ENCODE measurements at regions not wholly inside any gene's neighbourhood (a gene's known extent, or its start where the extent isn't known, plus 50 kb on each side); places are given as distances from the start of the nearest gene placed in this dataset.

DNA sequence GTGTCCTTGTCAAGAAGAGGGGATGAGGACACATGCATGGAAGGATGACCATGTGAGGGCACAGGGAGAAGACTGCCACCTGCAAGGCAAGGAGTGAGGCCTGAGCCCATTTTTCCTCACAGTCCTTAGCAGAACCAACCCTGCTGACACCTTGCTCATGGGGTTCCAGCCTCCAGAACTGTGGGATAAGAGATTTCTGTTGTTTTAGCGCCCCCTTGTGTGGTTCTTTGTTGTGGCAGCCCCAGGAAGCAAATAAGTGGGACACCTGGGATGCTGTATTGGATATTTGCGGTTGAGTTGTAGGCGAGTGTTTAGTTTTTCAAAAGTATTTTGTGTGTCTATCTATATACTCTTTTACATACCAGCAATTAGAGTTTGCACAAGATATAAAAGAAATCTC lies 206.4 kb downstream of the NXNL2 start:
- H3K4me1 ChIP-seq (ENCODE audit: control insufficient read depth in 1 of 2, insufficient read depth in 2 of 2, low read length in 2 of 2), result no peaks in the 10 kb centered on the region
- no peaks in the 10 kb centered on the region for H3K9me3 ChIP-seq (ENCODE audit: control insufficient read depth in 1 of 2, low read length in 2 of 2)
- no peaks in the 10 kb centered on the region for H3K36me3 ChIP-seq (ENCODE audit: control insufficient read depth in 1 of 2, insufficient read depth in 2 of 2, low read length in 2 of 2)
- H3K9ac ChIP-seq (ENCODE audit: low read depth in 1 of 2, low read length in 2 of 2), result no peak overlapping the region
- H3K4me3 ChIP-seq (ENCODE audit: low read depth in 1 of 2, low read length in 2 of 2), result no peak overlapping the region
- H3K27me3 ChIP-seq (ENCODE audit: control insufficient read depth in 1 of 2, insufficient read depth in 2 of 2, low read length in 2 of 2), result peaks cover 0 to 5% of the 10 kb centered on the region in 2 donors
- no peak overlapping the region for H3K27ac ChIP-seq (ENCODE audit: low read depth, low read length)

DNA sequence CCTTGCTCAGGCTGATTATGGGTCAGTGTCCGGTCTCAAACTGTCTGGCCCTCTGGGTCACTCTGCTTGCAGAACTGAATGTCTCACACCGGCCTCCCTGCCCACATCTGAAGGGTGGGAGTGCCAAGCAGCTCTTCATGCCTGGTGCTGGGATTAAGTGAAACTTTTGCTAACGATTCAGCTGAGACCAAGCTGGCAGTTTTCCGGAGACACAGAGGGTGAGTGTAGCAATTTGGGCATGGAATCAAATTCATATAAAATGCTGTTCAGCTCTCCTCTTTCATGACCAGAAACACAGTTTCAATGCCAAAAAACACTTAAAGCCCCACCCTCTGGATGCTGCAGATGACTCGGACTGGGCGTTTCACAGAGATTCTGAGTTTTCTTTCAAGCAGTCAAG lies 207.5 kb downstream of the NXNL2 start:
- Histone ChIP-seq H3K4me1 (ENCODE audit: control insufficient read depth in 1 of 2, insufficient read depth in 2 of 2, low read length in 2 of 2) (peaks cover 0 to 8% of the 10 kb centered on the region in 2 donors), H3K9ac (ENCODE audit: low read depth in 1 of 2, low read length in 2 of 2) (no peak overlapping the region)

DNA sequence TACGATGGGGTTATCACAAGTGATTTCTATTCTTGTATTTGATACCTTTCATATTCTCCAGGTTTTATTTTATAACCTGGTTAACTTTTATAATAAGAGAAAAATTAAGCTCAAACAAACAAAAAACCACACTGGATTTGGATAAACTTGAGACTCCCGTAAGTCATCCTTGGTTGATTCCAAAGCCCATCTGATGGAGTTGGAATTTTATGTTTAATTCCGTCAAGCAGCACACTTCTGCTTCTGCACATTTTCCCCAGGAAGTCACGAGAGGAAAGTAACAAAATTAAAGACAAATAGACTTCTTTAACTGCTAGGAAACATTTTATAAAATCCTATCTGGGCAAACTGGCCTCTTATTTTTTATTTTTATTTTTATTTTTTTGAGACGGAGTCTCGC lies 207.9 kb downstream of the NXNL2 start:
- Histone ChIP-seq H3K27me3 (ENCODE audit: control insufficient read depth in 1 of 2, insufficient read depth in 2 of 2, low read length in 2 of 2) (peaks cover 0 to 5% of the 10 kb centered on the region in 2 donors), H3K9me3 (ENCODE audit: control insufficient read depth in 1 of 2, low read length in 2 of 2) (no peaks in the 10 kb centered on the region), H3K4me3 (ENCODE audit: low read depth in 1 of 2, low read length in 2 of 2) (no peak overlapping the region), H3K27ac (ENCODE audit: low read depth, low read length) (no peak overlapping the region), H3K4me1 (ENCODE audit: control insufficient read depth in 1 of 2, insufficient read depth in 2 of 2, low read length in 2 of 2) (peaks cover 0 to 8% of the 10 kb centered on the region in 2 donors), H3K36me3 (ENCODE audit: control insufficient read depth in 1 of 2, insufficient read depth in 2 of 2, low read length in 2 of 2) (no peaks in the 10 kb centered on the region), H3K9ac (ENCODE audit: low read depth in 1 of 2, low read length in 2 of 2) (no peak overlapping the region)

More for the DNA sequence above, 207.5 kb downstream of the NXNL2 start:
- H3K27me3 ChIP-seq (ENCODE audit: control insufficient read depth in 1 of 2, insufficient read depth in 2 of 2, low read length in 2 of 2), result peaks cover 0 to 5% of the 10 kb centered on the region in 2 donors
- H3K9me3 ChIP-seq (ENCODE audit: control insufficient read depth in 1 of 2, low read length in 2 of 2), result no peaks in the 10 kb centered on the region
- H3K36me3 ChIP-seq (ENCODE audit: control insufficient read depth in 1 of 2, insufficient read depth in 2 of 2, low read length in 2 of 2), result no peaks in the 10 kb centered on the region
- no peak overlapping the region for H3K4me3 ChIP-seq (ENCODE audit: low read depth in 1 of 2, low read length in 2 of 2)
- no peak overlapping the region for H3K27ac ChIP-seq (ENCODE audit: low read depth, low read length)

DNA sequence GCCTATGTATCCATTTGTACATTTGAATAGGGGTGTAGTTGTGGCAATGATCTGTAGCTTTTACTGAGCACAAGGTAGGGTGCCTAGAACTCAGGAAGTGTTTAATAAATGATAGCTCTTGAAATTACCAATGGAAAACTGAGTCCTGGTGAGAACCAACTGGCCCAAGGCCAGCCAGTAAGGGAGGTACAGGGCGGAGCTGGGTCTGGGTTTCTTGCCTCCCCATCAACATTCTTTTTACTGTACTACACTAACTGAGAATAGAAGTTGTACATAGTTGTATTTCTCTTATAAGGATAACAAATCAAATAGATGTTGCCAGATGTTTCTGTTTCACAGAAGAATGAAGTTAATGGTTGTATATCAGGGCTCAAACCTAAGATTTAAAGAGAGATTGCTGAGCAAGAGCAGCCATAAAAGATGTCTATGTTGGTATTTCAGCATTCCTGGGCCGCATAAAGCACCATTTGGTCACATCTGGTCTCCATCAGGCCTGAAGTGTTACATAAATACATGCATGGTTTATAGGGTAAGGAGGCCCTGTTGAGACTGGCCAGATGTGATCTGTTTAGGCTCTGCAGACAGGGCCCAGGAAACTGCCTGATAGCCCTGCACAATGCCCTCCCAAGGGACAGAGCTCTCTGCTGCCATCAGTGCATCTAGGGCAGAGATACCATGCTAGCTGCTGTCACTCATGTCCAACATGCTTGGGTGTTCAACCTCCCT lies 210.5 kb downstream of the NXNL2 start:
- Histone ChIP-seq H3K27me3 (ENCODE audit: control insufficient read depth in 1 of 2, insufficient read depth in 2 of 2, low read length in 2 of 2) (no peaks in the 10 kb centered on the region), H3K9me3 (ENCODE audit: control insufficient read depth in 1 of 2, low read length in 2 of 2) (no peaks in the 10 kb centered on the region), H3K36me3 (ENCODE audit: control insufficient read depth in 1 of 2, insufficient read depth in 2 of 2, low read length in 2 of 2) (no peaks in the 10 kb centered on the region), H3K4me1 (ENCODE audit: control insufficient read depth in 1 of 2, insufficient read depth in 2 of 2, low read length in 2 of 2) (peaks cover 0 to 13% of the 10 kb centered on the region in 2 donors), H3K4me3 (ENCODE audit: low read depth in 1 of 2, low read length in 2 of 2) (no peak overlapping the region), H3K27ac (ENCODE audit: low read depth, low read length) (no peak overlapping the region), H3K9ac (ENCODE audit: low read depth in 1 of 2, low read length in 2 of 2) (no peak overlapping the region)

DNA sequence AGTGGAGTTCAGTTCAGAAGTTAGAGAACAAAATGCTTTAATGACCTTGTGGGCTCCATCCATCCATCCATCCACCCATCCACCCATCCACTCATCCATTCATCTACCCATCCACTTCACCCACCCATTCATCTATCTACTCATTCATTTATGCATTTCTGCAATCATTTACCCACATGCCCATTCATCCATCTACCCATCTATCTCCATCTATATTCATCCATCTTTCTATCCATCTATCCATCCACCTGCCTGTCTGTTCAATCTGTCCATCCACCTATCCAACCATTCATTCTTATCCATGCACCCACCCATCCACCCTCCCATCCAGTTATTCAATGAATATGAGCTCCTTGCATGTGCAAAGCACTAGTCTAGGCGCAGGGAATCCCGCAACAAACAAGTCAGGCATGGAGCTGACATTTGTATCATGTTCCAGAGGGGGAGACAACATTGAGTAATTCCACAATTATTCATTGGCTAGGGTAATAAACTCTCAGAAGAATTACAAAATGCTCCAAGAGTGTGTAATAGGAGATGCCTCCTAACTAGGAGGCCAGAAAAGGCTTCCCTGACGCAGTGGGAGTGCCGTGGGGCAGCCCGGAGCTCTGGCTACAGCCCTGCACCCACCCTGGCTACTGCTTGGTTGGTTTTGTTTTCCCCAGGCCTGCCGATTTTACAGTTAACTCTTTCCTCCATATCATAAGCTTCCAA lies 211.2 kb downstream of the NXNL2 start:
- Histone ChIP-seq H3K9me3 (ENCODE audit: control insufficient read depth in 1 of 2, low read length in 2 of 2) (no peaks in the 10 kb centered on the region), H3K36me3 (ENCODE audit: control insufficient read depth in 1 of 2, insufficient read depth in 2 of 2, low read length in 2 of 2) (no peaks in the 10 kb centered on the region), H3K27ac (ENCODE audit: low read depth, low read length) (no peak overlapping the region), H3K9ac (ENCODE audit: low read depth in 1 of 2, low read length in 2 of 2) (no peak overlapping the region), H3K4me3 (ENCODE audit: low read depth in 1 of 2, low read length in 2 of 2) (no peak overlapping the region), H3K27me3 (ENCODE audit: control insufficient read depth in 1 of 2, insufficient read depth in 2 of 2, low read length in 2 of 2) (no peaks in the 10 kb centered on the region), H3K4me1 (ENCODE audit: control insufficient read depth in 1 of 2, insufficient read depth in 2 of 2, low read length in 2 of 2) (peaks cover 0 to 13% of the 10 kb centered on the region in 2 donors)

DNA sequence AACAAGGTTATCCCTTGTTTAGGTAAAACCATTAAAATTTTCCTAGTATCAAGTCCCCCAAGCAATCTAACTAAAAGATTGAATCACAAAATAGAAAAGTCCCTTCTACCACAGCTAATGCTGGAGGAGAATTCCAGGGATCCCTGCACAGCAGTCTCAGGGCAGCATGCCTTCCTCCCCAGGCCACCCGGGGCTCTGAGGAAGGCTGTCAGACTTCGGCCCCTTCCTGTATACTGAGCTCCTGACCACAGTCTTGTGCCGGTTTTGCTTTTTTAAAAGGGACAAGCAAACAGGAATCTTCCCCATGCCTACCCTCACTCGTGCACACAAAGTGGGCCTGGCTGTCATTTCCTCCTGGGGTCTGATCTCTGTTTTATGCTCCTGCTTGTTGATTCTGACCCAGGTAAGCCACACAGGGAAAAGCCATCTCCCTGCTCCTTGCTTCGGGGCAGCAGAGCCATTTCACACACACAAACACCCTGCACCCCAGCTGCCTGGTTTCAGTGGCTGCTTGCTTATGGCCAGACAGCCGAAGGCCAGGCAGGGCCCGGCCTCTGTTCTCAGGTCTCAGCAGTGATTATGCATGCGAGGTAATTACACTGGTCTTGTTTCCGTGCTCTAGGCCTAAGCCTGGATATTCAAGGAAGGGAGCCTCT lies 211.9 kb downstream of the NXNL2 start:
- Histone ChIP-seq H3K9ac (ENCODE audit: low read depth in 1 of 2, low read length in 2 of 2) (no peak overlapping the region), H3K9me3 (ENCODE audit: control insufficient read depth in 1 of 2, low read length in 2 of 2) (no peaks in the 10 kb centered on the region), H3K4me3 (ENCODE audit: low read depth in 1 of 2, low read length in 2 of 2) (no peak overlapping the region), H3K4me1 (ENCODE audit: control insufficient read depth in 1 of 2, insufficient read depth in 2 of 2, low read length in 2 of 2) (peaks cover 0 to 13% of the 10 kb centered on the region in 2 donors), H3K36me3 (ENCODE audit: control insufficient read depth in 1 of 2, insufficient read depth in 2 of 2, low read length in 2 of 2) (no peaks in the 10 kb centered on the region), H3K27ac (ENCODE audit: low read depth, low read length) (no peak overlapping the region), H3K27me3 (ENCODE audit: control insufficient read depth in 1 of 2, insufficient read depth in 2 of 2, low read length in 2 of 2) (no peaks in the 10 kb centered on the region)

DNA sequence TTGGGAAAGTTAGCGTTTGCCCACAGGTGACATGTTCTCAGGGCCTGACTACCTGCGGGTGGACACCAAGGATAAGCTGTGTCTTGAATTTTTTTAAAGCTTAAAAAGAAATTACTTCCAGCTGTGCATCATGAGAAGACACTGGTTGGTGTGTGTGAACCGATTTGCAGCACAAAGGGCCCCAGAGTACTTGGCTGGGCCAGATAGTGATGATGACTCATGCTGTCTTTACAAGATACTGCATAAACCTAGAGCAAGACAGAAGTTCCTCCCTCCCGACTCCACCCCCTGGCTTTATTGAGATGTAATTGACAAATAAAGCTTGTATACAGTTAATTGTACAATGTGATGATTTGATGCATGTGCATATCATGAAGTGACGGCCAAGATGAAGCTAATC lies 212.8 kb downstream of the NXNL2 start:
- Histone ChIP-seq H3K27me3 (ENCODE audit: control insufficient read depth in 1 of 2, insufficient read depth in 2 of 2, low read length in 2 of 2) (no peaks in the 10 kb centered on the region), H3K9me3 (ENCODE audit: control insufficient read depth in 1 of 2, low read length in 2 of 2) (no peaks in the 10 kb centered on the region), H3K4me3 (ENCODE audit: low read depth in 1 of 2, low read length in 2 of 2) (no peak overlapping the region), H3K36me3 (ENCODE audit: control insufficient read depth in 1 of 2, insufficient read depth in 2 of 2, low read length in 2 of 2) (no peaks in the 10 kb centered on the region), H3K27ac (ENCODE audit: low read depth, low read length) (no peak overlapping the region), H3K4me1 (ENCODE audit: control insufficient read depth in 1 of 2, insufficient read depth in 2 of 2, low read length in 2 of 2) (peaks cover 0 to 13% of the 10 kb centered on the region in 2 donors), H3K9ac (ENCODE audit: low read depth in 1 of 2, low read length in 2 of 2) (no peak overlapping the region)

DNA sequence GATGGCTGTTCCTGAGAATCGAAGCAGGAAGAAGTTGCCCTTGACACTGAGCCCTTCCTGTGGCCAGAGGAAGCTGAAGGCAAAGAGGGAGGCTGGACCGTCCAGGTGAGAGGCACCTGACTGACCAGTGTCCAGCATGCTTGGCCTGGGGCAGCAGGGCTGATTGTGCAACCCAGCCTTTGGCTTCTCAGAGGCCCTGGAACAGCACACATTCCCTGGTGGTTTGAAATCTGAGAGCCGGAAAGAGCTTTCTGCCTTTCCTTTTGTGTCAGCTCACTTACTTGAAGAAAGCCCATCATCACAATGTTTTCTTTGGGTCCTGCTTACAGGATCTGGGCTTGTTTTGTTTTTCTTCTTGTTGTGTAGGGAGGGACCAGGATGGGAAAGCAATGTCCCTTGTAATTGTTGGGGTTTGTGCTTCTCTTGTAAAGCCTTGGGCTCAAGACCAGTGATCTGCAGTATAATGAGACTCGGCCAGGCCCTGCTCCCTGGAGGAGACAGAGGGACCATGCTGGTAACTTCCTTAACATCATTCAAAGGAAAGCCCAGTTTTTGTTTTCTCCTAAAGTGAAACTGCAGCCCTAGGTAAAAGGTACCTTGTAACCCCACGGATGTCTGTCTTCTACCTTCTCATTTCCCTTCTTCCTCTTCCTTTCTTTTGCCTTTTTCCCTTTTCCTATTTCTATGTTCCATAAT lies 213.7 kb downstream of the NXNL2 start:
- no peak overlapping the region for H3K9ac ChIP-seq (ENCODE audit: low read depth in 1 of 2, low read length in 2 of 2)

DNA sequence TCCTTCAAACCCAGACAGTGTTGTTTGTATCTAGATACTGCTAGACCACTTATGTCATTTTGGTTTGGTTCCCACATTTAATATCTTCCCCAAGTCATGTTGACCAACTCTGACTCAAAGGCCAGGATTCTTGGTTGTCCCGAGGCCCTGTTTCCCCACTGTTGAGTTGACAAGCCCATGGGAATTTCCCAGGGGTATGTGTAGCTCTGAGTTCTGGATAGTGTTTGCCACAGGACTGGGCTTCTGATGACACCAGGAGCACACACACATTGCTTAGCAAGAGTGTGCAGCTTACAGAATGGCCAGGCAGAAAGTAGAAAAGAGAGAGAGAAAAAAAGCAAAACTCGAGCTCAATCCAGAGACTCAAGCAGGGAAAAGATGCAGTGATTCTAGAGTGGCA lies 214.4 kb downstream of the NXNL2 start:
- H3K36me3 ChIP-seq (ENCODE audit: control insufficient read depth in 1 of 2, insufficient read depth in 2 of 2, low read length in 2 of 2), result no peaks in the 10 kb centered on the region
- peaks cover 0 to 13% of the 10 kb centered on the region in 2 donors for H3K4me1 ChIP-seq (ENCODE audit: control insufficient read depth in 1 of 2, insufficient read depth in 2 of 2, low read length in 2 of 2)
- no peaks in the 10 kb centered on the region for H3K27me3 ChIP-seq (ENCODE audit: control insufficient read depth in 1 of 2, insufficient read depth in 2 of 2, low read length in 2 of 2)
- no peaks in the 10 kb centered on the region for H3K9me3 ChIP-seq (ENCODE audit: control insufficient read depth in 1 of 2, low read length in 2 of 2)
- H3K4me3 ChIP-seq (ENCODE audit: low read depth in 1 of 2, low read length in 2 of 2), result no peak overlapping the region
- no peak overlapping the region for H3K9ac ChIP-seq (ENCODE audit: low read depth in 1 of 2, low read length in 2 of 2)
- H3K27ac ChIP-seq (ENCODE audit: low read depth, low read length), result no peak overlapping the region

More for the DNA sequence above, 213.7 kb downstream of the NXNL2 start:
- Histone ChIP-seq H3K27me3 (ENCODE audit: control insufficient read depth in 1 of 2, insufficient read depth in 2 of 2, low read length in 2 of 2) (no peaks in the 10 kb centered on the region), H3K4me1 (ENCODE audit: control insufficient read depth in 1 of 2, insufficient read depth in 2 of 2, low read length in 2 of 2) (peaks cover 0 to 13% of the 10 kb centered on the region in 2 donors), H3K9me3 (ENCODE audit: control insufficient read depth in 1 of 2, low read length in 2 of 2) (no peaks in the 10 kb centered on the region), H3K27ac (ENCODE audit: low read depth, low read length) (no peak overlapping the region), H3K4me3 (ENCODE audit: low read depth in 1 of 2, low read length in 2 of 2) (no peak overlapping the region), H3K36me3 (ENCODE audit: control insufficient read depth in 1 of 2, insufficient read depth in 2 of 2, low read length in 2 of 2) (no peaks in the 10 kb centered on the region)
